ENCODE measurements at regions not wholly inside any gene's neighbourhood (a gene's known extent, or its start where the extent isn't known, plus 50 kb on each side); places are given as distances from the start of the nearest gene placed in this dataset.
"Not testable (repeated sequence)": the region's sequence is repeated elsewhere in the genome, so short reads cannot be mapped to it uniquely, and the experiment has no call there.

DNA sequence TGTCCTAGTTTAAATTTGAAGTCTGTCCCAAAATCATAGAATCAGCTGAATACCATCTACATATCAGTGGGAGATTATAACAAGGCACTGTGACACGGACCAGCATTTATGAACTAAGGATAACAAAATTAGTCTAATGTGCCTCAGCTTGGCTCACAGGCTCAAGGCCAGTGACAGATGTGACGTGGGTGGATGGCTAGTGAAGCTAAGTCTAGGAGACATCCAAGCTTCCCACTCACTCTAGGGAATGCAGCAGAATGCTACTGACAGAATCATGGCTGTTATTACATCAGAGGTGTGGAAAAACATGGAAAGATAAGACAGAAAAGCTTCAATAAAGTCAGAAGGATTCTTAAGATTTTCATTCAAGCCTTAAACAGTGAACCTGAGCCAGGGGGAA, 329.9 kb downstream of the NAF1 start:
- WGBS, 4 donors = 48 to 58% (median 52%) methylated on average over 2 of the region's 2 CpGs
- H3K27ac ChIP-seq = no peak overlapping the region
- no peaks in the 10 kb centered on the region for H3K27me3 ChIP-seq
- DNase-seq = no peak
- H3K4me3 ChIP-seq = no peak overlapping the region
- no peak for TF ChIP-seq POLR2A (IDR thresholded peaks at IDR 0.05)
- TF ChIP-seq, protein P1, sequence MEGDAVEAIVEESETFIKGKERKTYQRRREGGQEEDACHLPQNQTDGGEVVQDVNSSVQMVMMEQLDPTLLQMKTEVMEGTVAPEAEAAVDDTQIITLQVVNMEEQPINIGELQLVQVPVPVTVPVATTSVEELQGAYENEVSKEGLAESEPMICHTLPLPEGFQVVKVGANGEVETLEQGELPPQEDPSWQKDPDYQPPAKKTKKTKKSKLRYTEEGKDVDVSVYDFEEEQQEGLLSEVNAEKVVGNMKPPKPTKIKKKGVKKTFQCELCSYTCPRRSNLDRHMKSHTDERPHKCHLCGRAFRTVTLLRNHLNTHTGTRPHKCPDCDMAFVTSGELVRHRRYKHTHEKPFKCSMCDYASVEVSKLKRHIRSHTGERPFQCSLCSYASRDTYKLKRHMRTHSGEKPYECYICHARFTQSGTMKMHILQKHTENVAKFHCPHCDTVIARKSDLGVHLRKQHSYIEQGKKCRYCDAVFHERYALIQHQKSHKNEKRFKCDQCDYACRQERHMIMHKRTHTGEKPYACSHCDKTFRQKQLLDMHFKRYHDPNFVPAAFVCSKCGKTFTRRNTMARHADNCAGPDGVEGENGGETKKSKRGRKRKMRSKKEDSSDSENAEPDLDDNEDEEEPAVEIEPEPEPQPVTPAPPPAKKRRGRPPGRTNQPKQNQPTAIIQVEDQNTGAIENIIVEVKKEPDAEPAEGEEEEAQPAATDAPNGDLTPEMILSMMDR (IDR thresholded peaks at IDR 0.05) = no peak
- no peaks in the 10 kb centered on the region for H3K9me3 ChIP-seq (replicated peaks in 1 of 3)
- intact Hi-C loops (cut with DNase I) = no loop called here
- no peaks in the 10 kb centered on the region for H3K36me3 ChIP-seq (replicated peaks in 1 of 2)
- no peaks in the 10 kb centered on the region for H3K4me1 ChIP-seq (replicated peaks in 1 of 2)

DNA sequence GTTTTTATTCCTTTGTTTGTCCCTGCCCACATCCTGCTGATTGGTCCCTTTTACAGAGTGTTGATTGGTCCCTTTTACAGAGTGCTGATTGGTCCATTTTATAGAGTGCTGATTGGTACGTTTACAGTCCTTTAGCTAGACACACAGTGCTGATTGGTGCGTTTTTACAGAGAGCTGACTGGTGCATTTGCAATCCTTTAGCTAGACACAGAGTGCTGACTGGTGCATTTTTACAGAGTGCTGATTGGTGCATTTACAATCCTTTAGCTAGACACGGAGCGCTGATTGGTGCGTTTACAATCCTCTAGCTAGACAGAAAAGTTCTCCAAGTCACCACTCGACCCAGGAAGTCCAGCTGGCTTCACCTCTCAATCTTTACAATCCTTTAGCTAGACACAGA, 330.4 kb downstream of the NAF1 start:
- H3K4me1 ChIP-seq (replicated peaks in 1 of 2); intact Hi-C loops (cut with DNase I); H3K9me3 ChIP-seq (replicated peaks in 1 of 3); H3K4me3 ChIP-seq; DNase-seq; H3K36me3 ChIP-seq (replicated peaks in 1 of 2); H3K27ac ChIP-seq; H3K27me3 ChIP-seq: not testable (repeated sequence)
- 79 to 93% (median 81%) methylated on average over 2 to 6 of the region's 6 CpGs for WGBS, 4 donors

DNA sequence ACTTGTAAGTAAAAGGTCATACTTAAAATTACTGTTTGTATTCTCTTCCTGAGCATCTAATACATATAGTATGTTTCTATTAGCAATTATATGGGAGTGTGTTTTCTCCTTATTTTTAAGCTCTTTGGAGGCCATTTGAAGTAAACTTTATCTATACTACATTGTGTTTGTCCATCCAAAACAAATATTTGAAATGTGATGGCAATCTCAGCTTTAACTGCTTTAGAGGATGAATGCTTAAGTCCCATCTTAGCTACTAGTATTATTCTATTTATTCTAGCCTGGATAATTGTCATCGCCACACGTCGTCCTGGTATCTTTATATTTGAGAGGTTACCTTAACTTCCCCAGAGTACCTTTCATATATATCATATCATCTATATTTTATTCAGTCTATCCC, 335.8 kb downstream of the NAF1 start:
- no peaks in the 10 kb centered on the region for H3K36me3 ChIP-seq (replicated peaks in 1 of 2)
- no peak for TF ChIP-seq POLR2A (IDR thresholded peaks at IDR 0.05)
- TF ChIP-seq, protein P1 (IDR thresholded peaks at IDR 0.05) = no peak
- DNase-seq = no peak
- intact Hi-C loops (cut with DNase I) = no loop called here
- 74 to 84% (median 80%) methylated on average over 3 of the region's 3 CpGs for WGBS, 4 donors
- H3K4me3 ChIP-seq = no peak overlapping the region
- H3K4me1 ChIP-seq (replicated peaks in 1 of 2) = no peaks in the 10 kb centered on the region
- no peak overlapping the region for H3K27ac ChIP-seq
- no peaks in the 10 kb centered on the region for H3K9me3 ChIP-seq (replicated peaks in 1 of 3)
- H3K27me3 ChIP-seq = no peaks in the 10 kb centered on the region

DNA sequence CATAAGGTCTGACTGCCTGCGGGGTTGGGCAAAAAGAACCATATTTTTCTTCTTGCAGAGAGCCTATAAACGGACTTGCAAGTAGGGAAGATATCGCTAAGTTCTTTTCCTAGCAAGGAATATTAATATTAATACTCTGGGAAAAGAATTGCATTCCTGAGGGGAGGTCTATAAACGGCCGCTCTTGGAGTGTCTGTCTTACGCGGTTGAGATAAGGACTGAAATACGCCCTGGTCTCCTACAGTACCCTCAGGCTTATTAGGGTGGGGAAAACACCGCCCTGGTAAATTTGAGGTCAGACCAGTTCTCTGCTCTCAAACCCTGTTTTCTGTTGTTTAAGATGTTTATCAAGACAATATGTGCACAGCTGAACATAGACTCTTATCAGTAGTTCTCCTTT, 349.3 kb downstream of the NAF1 start:
- H3K4me1 ChIP-seq (replicated peaks in 1 of 2); H3K27ac ChIP-seq; H3K27me3 ChIP-seq; H3K4me3 ChIP-seq; H3K36me3 ChIP-seq (replicated peaks in 1 of 2); H3K9me3 ChIP-seq (replicated peaks in 1 of 3); DNase-seq; intact Hi-C loops (cut with DNase I): not testable (repeated sequence)
- WGBS, 4 donors = 86 to 90% (median 87%) methylated on average over 9 of the region's 9 CpGs

DNA sequence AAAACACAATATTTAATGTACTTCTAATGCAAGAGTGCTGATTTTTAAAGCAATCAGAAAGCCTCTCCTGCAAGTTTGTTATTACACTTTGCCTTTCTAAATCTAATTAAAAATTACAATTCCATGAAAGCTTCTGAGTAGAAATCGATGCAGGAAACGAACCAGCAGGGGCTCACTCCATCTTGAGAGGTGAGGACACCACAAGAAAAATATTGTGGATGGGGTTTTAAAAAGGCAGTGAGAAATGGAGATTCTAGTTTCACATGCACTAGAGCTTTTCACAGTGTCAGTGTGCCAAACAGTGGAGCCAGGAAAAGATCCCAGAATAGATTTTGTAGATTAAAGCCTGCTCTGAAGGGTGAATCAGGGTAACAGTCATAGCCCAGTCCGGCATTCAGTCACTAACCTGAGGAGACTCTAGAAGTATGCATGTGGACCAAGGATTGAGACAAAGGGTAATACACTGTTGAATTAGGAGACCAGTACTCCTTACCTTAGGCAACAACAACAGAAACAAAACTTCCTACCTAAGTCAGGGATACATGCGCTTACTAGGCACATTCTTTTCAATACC, 362.3 kb downstream of the NAF1 start:
- intact Hi-C loops (cut with DNase I) = no loop called here
- H3K36me3 ChIP-seq (replicated peaks in 1 of 2) = no peaks in the 10 kb centered on the region
- WGBS, 4 donors = 56 to 74% (median 61%) methylated on average over 4 of the region's 4 CpGs
- no peak overlapping the region for H3K27ac ChIP-seq
- no peaks in the 10 kb centered on the region for H3K27me3 ChIP-seq
- no peak for DNase-seq
- H3K4me1 ChIP-seq (replicated peaks in 1 of 2) = no peaks in the 10 kb centered on the region
- H3K9me3 ChIP-seq (replicated peaks in 1 of 3) = no peaks in the 10 kb centered on the region
- H3K4me3 ChIP-seq = no peak overlapping the region
- TF ChIP-seq, protein P1 (IDR thresholded peaks at IDR 0.05) = no peak
- no peak for TF ChIP-seq POLR2A (IDR thresholded peaks at IDR 0.05)

Data from adrenal gland (tissue), 9 donors.